PC-9 (cell line): ENCODE measurements at regions not wholly inside any gene's neighbourhood (a gene's known extent, or its start where the extent isn't known, plus 50 kb on each side); places are given as distances from the start of the nearest gene placed in this dataset.

Experiments used
- CTCF ChIP-seq: fragments of 200-600 bp; sonication (generic); conservative IDR thresholded peaks from 2 replicates; pipeline ENCODE4 v1.6.1; 2017; ENCODE audit warnings: mixed run types, antibody characterized with exemption, mild to moderate bottlenecking, moderate library complexity
- EZH2 ChIP-seq: fragments of 200-600 bp; sonication (generic); IDR thresholded peaks from 2 replicates; pipeline ENCODE4 v1.8.0; 2017; ENCODE audit warnings: antibody characterized with exemption, low read depth

GRCh38 chr6:95110767-95111166 is 466.6 kb upstream of the MANEA start:
- TF ChIP-seq CTCF (no peak), EZH2 (no peak)
